Liver (tissue), 3 donors: ENCODE measurements at regions not wholly inside any gene's neighbourhood (a gene's known extent, or its start where the extent isn't known, plus 50 kb on each side); places are given as distances from the start of the nearest gene placed in this dataset.

Experiments
- ATF3 ChIP-seq: IDR thresholded peaks from 2 replicates; pipeline ENCODE4 v1.6.1; 2016; ENCODE audit warnings: antibody characterized with exemption
- CTCF ChIP-seq: fragments of 150-350 bp; IDR thresholded peaks from 2 replicates; pipeline ENCODE4 v1.5.1; 2017; ENCODE audit warnings: improper control_type of control experiment, low read depth, low read length; ENCODE audit not compliant: missing input control
- EGR1 ChIP-seq, 2 donors: IDR thresholded peaks; 2 replicates each; pipeline ENCODE4 v1.6.1; 2016 to 2018; ENCODE audit warnings: antibody characterized with exemption in 2 of 2, low read depth in 2 of 2
- FOXA1 ChIP-seq: IDR thresholded peaks from 2 replicates; pipeline ENCODE4 v1.6.1; 2016; ENCODE audit warnings: antibody characterized with exemption
- GABPA ChIP-seq, 2 donors: IDR thresholded peaks in 1 of 2; conservative IDR thresholded peaks in 1 of 2; 2 replicates each; pipeline ENCODE4 v1.6.1; 2016; ENCODE audit warnings: antibody characterized with exemption in 2 of 2, mild to moderate bottlenecking in 1 of 2, moderate library complexity in 1 of 2
- JUND ChIP-seq, 2 donors: IDR thresholded peaks; 2 replicates each; pipeline ENCODE4 v1.6.1; 2016; ENCODE audit warnings: antibody characterized with exemption in 2 of 2
- MAX ChIP-seq: IDR thresholded peaks from 2 replicates; pipeline ENCODE4 v1.6.1; 2016; ENCODE audit warnings: antibody characterized with exemption
- REST ChIP-seq: IDR thresholded peaks from 2 replicates; pipeline ENCODE4 v1.6.1; 2016; ENCODE audit warnings: antibody characterized with exemption, mild to moderate bottlenecking
- RXRA ChIP-seq, 2 donors: IDR thresholded peaks; 2 replicates each; pipeline ENCODE4 v1.6.1; 2017 to 2018; ENCODE audit warnings: antibody characterized with exemption in 2 of 2, mild to moderate bottlenecking in 1 of 2
- SP1 ChIP-seq: IDR thresholded peaks from 2 replicates; pipeline ENCODE4 v1.6.1; 2018; ENCODE audit warnings: antibody characterized with exemption, mild to moderate bottlenecking
- TAF1 ChIP-seq: conservative IDR thresholded peaks from 2 replicates; pipeline ENCODE4 v1.6.1; 2016; ENCODE audit warnings: antibody characterized with exemption, mild to moderate bottlenecking
- YY1 ChIP-seq: IDR thresholded peaks from 2 replicates; pipeline ENCODE4 v1.6.1; 2016; ENCODE audit warnings: antibody characterized with exemption, mild to moderate bottlenecking
- donor health status: healthy.
- donor health status: healthy.

- TF ChIP-seq CTCF, result no peak
- no peak for TF ChIP-seq REST
- TF ChIP-seq MAX, result no peak
- no peak for TF ChIP-seq GABPA (IDR thresholded peaks at IDR 0.05 in 1 of 2, conservative IDR thresholded peaks at IDR 0.05 in 1 of 2)
- no peak for TF ChIP-seq JUND (IDR thresholded peaks at IDR 0.05)
- no peak for TF ChIP-seq TAF1
- TF ChIP-seq FOXA1, result no peak
- no peak for TF ChIP-seq RXRA (IDR thresholded peaks at IDR 0.05)
- TF ChIP-seq ATF3, result no peak
- no peak for TF ChIP-seq SP1
- TF ChIP-seq YY1, result no peak
- no peak for TF ChIP-seq EGR1 (IDR thresholded peaks at IDR 0.05; ENCODE audit: low read depth in 2 of 2)
Observed at GRCh38 chr4:187663076-187663475, 332.5 kb upstream of the ZFP42 start.
